Stimulated activated effector memory CD8-positive, alpha-beta T cell treated with anti-CD3 and anti-CD28 coated beads, Interleukin-12 subunit alpha, Interleukin-12 subunit beta, amount 100 ng/mL, for 72 hours (primary cell): ENCODE measurements at regions not wholly inside any gene's neighbourhood (a gene's known extent, or its start where the extent isn't known, plus 50 kb on each side); places are given as distances from the start of the nearest gene placed in this dataset.
"Not testable (repeated sequence)": the region's sequence is repeated elsewhere in the genome, so short reads cannot be mapped to it uniquely, and the experiment has no call there.

ENCODE experiments used
- ATAC-seq: fragments of 150-1000 bp; cut with Tn5 transposase; 2 replicates; pipeline ENCODE4 v1.10.0; 2021
- DNase-seq, 2 donors: peaks; one replicate each; pipeline ENCODE4 v3.0.0; 2021 to 2022; ENCODE audit warnings: low spot score in 2 of 2
- H3K27ac Mint-ChIP-seq: one replicate; pipeline ENCODE4 v1.8.0; 2022; ENCODE audit warnings: mild to moderate bottlenecking, mixed read lengths
- H3K36me3 Mint-ChIP-seq: one replicate; pipeline ENCODE4 v1.8.0; 2022; ENCODE audit warnings: mild to moderate bottlenecking, mixed read lengths
- H3K4me1 Mint-ChIP-seq: one replicate; pipeline ENCODE4 v1.8.0; 2022; ENCODE audit warnings: mixed read lengths
- H3K4me3 Mint-ChIP-seq: one replicate; pipeline ENCODE4 v1.8.0; 2022; ENCODE audit warnings: mild to moderate bottlenecking, mixed read lengths
- H3K9me3 Mint-ChIP-seq: one replicate; pipeline ENCODE4 v1.8.0; 2022; ENCODE audit warnings: mixed read lengths

- Mint-ChIP-seq H3K9me3 (peaks cover 2% of the 10 kb centered on the region), H3K4me3 (no peak overlapping the region), H3K27ac (no peak overlapping the region), H3K36me3 (peaks cover 6% of the 10 kb centered on the region), H3K4me1 (peaks cover 4% of the 10 kb centered on the region)
- DNase-seq (no peak), ATAC-seq (no peak)
These were observed 65.1 kb upstream of the RASD2 start for GRCh38 chr22:35475545-35475944.

DNA sequence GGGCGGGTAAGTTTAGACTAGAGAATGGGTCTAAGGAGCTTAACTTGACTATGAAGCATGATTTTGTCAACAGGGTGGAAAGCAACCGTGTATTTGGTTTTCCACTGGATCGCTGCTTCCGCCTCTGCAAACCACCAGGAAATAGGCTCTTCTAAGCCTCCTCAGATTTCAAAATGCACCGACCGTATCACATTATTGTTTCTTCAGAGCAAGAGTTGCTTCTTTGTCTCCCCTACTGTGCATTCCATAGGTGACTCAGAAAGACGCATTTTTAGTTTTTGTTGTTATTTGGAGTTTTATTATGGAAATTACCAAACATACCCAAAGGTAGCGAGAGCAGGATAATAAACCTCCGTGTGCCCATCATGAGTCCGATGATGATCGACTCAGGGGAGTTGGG is 64.3 kb upstream of the RASD2 start:
- no peak for ATAC-seq
- Mint-ChIP-seq H3K4me3 (no peak overlapping the region), H3K9me3 (peaks cover 2% of the 10 kb centered on the region), H3K4me1 (peaks cover 11% of the 10 kb centered on the region), H3K27ac (no peak overlapping the region), H3K36me3 (peaks cover 6% of the 10 kb centered on the region)
- no peak for DNase-seq

DNA sequence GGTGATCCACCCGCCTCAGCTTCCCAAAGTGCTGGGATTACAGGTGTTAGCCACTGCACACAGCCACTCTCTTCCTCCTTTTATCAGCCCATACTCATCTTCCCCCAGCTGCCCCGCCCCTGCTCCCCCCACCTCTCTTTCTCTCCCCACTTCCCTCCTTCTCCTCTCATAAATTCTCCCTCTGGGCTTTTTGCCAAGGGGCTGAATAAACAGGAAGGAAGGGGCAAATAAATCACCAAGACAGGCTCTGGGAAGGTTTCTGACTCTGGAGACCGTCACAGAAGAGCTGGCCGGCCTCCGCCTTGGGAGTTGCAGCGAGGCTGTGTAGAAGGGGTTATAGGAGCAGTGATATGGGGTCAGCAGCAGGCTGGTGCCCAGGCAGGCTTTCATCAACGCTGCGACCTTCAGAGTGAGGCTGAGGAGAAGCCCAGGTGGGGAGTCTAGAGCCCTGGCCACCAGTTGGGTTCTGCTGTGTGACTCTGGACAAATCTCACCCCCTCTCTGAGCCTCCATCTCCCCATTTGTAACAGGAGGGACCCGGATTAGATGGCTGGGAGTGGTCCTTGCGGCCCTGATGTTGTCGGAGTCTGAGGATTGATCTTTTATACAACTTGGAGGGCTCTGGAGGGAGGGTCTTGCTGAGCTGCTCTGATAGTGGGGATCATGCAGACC is 62.6 kb upstream of the RASD2 start:
- Mint-ChIP-seq H3K27ac (no peak overlapping the region), H3K4me1 (peaks cover 13% of the 10 kb centered on the region), H3K36me3 (peaks cover 6% of the 10 kb centered on the region), H3K9me3 (peaks cover 2% of the 10 kb centered on the region), H3K4me3 (no peak overlapping the region)
- DNase-seq (no peak), ATAC-seq (no peak)

DNA sequence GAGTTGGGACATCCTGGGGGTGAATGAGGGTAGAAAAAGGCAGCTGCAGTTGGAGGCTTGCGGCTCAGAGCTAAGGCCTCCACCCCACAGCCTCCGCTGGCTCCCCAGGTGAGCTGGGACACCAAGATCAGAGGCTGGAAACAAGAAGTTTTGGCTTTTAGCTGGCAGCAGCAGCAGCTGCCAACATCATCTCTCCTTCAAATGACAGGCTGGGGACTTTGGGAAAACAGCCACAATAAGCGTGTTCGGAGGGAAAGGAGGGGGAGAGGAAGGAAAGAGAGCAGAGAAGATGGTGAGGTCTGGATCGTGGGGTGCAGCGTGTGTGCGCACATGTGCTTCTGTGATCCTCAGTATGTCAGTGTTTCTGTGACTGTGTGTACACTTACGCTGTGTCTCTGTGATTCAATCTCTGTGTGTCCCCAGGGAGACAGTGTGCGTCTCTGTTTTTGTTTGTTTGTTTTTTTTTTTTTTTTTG is 62.0 kb upstream of the RASD2 start:
- no peaks in the 10 kb centered on the region for H3K9me3 Mint-ChIP-seq
- no peak for ATAC-seq
- H3K36me3 Mint-ChIP-seq: peaks cover under 1% of the 10 kb centered on the region
- DNase-seq: no peak
- no peak overlapping the region for H3K4me3 Mint-ChIP-seq
- no peak overlapping the region for H3K27ac Mint-ChIP-seq
- H3K4me1 Mint-ChIP-seq: peaks cover 13% of the 10 kb centered on the region

- no peaks in the 10 kb centered on the region for H3K9me3 Mint-ChIP-seq
- H3K27ac Mint-ChIP-seq: no peak overlapping the region
- ATAC-seq (no peak), DNase-seq (no peak)
- H3K4me3 Mint-ChIP-seq: no peak overlapping the region
- no peaks in the 10 kb centered on the region for H3K36me3 Mint-ChIP-seq
- H3K4me1 Mint-ChIP-seq: peaks cover 13% of the 10 kb centered on the region
These were observed 61.3 kb upstream of the RASD2 start for GRCh38 chr22:35479359-35479758.

DNA sequence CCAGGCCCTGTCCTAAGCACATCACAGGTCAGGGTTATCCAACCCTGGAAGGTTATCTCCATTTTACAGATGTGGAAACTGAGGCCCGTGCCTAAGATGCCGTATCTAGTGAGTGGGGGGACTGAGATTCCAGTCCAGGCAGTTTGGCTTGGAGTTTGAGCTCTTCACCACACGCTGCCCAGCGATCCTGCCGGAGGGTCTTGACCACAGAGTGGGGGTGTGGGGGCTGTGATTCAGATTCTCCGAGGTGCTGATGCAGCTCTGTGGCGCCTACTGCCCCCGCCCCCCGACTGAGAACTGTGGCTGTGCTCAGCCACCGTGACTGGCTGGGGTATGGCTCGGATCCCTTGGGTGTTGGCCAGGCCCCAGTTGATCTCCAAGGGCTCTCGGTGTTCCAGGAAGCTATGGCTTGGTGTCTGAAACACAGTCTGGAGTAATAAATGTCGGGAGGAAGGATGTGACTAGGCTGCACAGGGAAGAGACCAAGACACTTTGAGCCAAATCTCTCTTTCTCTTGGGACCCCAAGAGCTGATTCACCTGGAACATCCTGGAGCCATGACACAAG is 60.6 kb upstream of the RASD2 start:
- Mint-ChIP-seq H3K4me1 (peaks cover 13% of the 10 kb centered on the region), H3K4me3 (no peak overlapping the region), H3K36me3 (no peaks in the 10 kb centered on the region), H3K9me3 (no peaks in the 10 kb centered on the region), H3K27ac (no peak overlapping the region)
- ATAC-seq: no peak
- no peak for DNase-seq

DNA sequence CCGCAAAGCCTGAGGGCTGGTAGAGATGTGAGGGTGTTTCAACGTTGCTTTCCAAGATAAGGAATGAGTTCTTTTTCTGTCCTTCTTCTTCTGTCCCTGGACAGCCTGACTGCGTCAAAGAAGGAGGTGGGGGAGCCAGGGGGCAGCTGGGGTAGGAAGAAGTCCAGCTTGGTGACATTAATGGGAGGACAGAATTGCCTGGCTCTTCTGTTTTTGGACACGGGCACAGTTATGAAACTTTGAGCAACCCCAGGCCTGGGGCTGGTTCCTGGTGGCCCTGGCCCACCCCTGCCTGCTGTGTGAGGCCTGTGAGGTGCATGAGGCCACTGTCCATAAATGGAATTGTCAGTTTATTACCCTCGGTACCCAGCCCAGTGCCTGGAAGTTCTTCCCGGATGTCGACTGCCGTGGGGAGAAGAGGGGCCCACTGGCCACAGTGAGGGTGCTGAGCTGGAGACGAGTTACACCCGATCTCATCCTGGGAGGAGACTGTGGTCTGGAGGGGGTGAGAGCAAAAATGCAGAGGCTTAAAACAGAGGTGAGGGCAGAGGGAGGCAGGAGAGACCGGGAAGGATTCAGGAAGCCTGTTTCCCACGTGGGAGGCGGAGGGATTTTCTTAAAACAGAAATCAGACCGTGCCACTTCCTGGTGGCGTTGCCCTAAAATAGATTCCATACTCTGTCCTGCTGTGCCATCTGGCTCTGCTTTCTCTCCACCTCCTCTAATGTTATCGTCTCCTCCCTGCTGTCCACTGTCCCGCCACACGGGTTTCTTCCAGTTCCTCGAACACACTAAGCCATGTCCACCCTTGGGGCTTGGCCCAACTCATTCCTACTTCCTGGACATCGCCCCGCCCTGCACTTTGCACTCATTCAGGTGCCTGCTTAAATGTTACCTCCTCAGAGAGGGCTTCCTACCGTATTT is 59.7 kb upstream of the RASD2 start:
- peaks cover 13% of the 10 kb centered on the region for H3K4me1 Mint-ChIP-seq
- DNase-seq: no peak
- no peaks in the 10 kb centered on the region for H3K9me3 Mint-ChIP-seq
- H3K27ac Mint-ChIP-seq: no peak overlapping the region
- H3K4me3 Mint-ChIP-seq: no peak overlapping the region
- no peaks in the 10 kb centered on the region for H3K36me3 Mint-ChIP-seq
- ATAC-seq: no peak

DNA sequence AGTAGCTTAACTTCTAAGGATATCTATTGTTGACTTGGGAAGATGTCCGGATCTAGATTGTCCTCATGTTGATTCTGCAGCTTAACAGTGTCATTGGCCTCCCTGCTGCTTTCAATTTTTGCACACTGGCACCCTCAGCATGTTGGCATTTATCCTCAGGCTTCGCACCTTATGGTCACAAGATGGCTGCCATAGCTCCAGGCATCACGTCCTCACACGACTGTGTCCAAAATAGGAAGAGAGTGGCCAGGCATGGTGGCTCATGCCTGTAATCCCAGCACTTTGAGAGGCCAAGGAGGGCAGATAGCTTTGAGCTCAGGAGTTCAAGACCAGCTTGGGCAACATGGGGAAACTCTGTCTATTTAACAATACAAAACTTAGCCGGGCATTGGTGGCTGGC is 58.3 kb upstream of the RASD2 start:
- no peak for ATAC-seq
- peaks cover 13% of the 10 kb centered on the region for H3K4me1 Mint-ChIP-seq
- no peaks in the 10 kb centered on the region for H3K9me3 Mint-ChIP-seq
- no peak overlapping the region for H3K27ac Mint-ChIP-seq
- H3K4me3 Mint-ChIP-seq: no peak overlapping the region
- no peaks in the 10 kb centered on the region for H3K36me3 Mint-ChIP-seq
- no peak for DNase-seq

DNA sequence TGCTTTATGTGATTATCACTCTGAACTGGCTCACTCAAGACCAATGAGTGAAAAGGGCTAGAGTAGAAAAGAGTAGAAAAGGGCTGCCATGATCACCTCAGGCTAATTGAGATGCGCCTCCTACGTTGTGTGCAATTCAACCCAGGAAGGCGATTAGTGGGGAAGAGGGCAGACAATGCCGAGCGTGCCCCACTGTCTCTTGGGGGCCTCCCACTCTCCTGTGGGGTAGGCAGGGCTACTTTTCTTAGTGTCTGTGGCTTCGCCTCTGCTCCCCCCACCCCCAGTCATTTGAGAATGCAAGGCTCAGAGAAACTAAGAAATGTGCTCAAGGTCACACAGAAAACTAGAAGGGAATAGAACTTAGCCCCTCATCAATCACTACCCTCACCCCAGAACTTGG is 57.7 kb upstream of the RASD2 start:
- no peaks in the 10 kb centered on the region for H3K36me3 Mint-ChIP-seq
- DNase-seq (no peak), ATAC-seq (no peak)
- H3K4me3 Mint-ChIP-seq: no peak overlapping the region
- peaks cover 13% of the 10 kb centered on the region for H3K4me1 Mint-ChIP-seq
- H3K27ac Mint-ChIP-seq: no peak overlapping the region
- H3K9me3 Mint-ChIP-seq: no peaks in the 10 kb centered on the region

GRCh38 chr22:35483730-35484129 is 56.9 kb upstream of the RASD2 start:
- no peak for ATAC-seq
- Mint-ChIP-seq H3K9me3 (no peaks in the 10 kb centered on the region), H3K4me1 (peaks cover 13% of the 10 kb centered on the region), H3K27ac (no peak overlapping the region), H3K36me3 (no peaks in the 10 kb centered on the region), H3K4me3 (no peak overlapping the region)
- no peak for DNase-seq

- Mint-ChIP-seq H3K36me3 (no peaks in the 10 kb centered on the region), H3K4me3 (no peak overlapping the region), H3K9me3 (no peaks in the 10 kb centered on the region), H3K4me1 (peaks cover 13% of the 10 kb centered on the region), H3K27ac (no peak overlapping the region)
- ATAC-seq (no peak), DNase-seq (no peak)
These were observed 55.7 kb upstream of the RASD2 start for GRCh38 chr22:35484651-35485556.

- no peak overlapping the region for H3K27ac Mint-ChIP-seq
- DNase-seq (no peak), ATAC-seq (no peak)
- no peak overlapping the region for H3K4me3 Mint-ChIP-seq
- no peaks in the 10 kb centered on the region for H3K9me3 Mint-ChIP-seq
- H3K4me1 Mint-ChIP-seq: peaks cover 3% of the 10 kb centered on the region
- no peaks in the 10 kb centered on the region for H3K36me3 Mint-ChIP-seq
These were observed 54.5 kb upstream of the RASD2 start for GRCh38 chr22:35486116-35486631.

DNA sequence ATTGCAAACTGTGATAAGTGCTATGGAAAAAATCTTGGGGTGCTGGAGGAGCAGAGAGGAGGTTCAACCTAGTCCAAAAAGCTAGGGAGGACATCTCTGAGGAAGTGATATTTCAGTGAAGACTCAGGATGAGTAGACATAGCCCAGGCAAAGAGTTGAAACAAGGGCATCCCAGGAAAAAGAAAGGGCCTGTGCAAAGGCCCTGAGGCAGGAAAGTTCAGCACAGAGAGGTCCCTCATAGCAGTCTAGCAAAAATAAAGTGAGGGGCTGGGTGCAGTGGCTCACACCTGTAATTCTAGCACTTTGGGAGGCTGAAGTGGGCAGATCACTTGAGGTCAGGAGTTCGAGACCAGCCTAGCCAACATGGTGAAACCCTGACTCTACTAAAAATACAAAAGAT is 53.0 kb upstream of the RASD2 start:
- DNase-seq, H3K36me3 Mint-ChIP-seq, H3K4me1 Mint-ChIP-seq, ATAC-seq, H3K27ac Mint-ChIP-seq, H3K9me3 Mint-ChIP-seq, H3K4me3 Mint-ChIP-seq: not testable (repeated sequence)

DNA sequence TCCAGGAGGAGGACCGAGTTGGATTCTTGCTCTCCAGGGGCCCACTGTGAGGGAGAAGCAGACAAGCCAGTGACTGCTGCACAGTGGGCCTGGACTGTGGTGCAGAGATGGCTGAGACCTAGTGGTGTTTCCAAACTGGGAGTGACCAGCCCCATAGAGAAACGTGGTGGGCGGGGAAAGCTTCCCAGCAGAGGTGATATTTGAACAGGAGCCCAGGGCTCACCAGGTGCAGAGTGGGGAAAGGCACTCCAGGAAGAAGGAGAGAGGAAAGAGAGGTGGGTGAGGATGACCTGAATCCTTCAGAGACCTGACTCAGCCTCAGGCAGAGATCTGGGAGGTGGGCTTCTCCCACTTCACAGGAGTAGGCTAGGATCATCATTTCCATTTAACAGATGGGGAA is 52.1 kb upstream of the RASD2 start:
- no peaks in the 10 kb centered on the region for H3K36me3 Mint-ChIP-seq
- no peak for ATAC-seq
- no peaks in the 10 kb centered on the region for H3K9me3 Mint-ChIP-seq
- H3K4me3 Mint-ChIP-seq: no peak overlapping the region
- DNase-seq: no peak
- no peaks in the 10 kb centered on the region for H3K4me1 Mint-ChIP-seq
- H3K27ac Mint-ChIP-seq: no peak overlapping the region

DNA sequence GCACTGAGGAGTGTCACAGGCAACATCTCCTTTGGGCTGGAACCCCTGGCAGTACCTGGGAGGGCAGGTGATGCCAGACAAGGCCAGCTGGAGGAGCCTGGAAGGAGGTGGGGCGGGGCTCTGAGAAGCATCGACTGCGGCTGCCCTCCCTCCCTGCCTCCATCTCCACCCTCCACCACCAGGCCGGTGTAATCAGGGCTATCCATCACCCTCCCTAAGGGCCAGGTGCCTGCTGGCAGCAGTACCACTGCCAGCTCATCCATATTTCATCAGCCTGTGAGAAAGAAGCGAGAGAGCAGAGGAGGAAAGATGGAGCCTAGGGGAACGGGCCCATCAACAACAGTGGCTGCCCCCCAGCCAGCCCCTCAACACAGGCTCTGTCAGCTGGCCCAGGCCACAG is 51.4 kb upstream of the RASD2 start:
- no peak overlapping the region for H3K27ac Mint-ChIP-seq
- no peaks in the 10 kb centered on the region for H3K9me3 Mint-ChIP-seq
- H3K4me3 Mint-ChIP-seq: no peak overlapping the region
- no peak for DNase-seq
- peak; percentile 25 for ATAC-seq
- no peaks in the 10 kb centered on the region for H3K4me1 Mint-ChIP-seq
- no peaks in the 10 kb centered on the region for H3K36me3 Mint-ChIP-seq
